Vagina (tissue), 2 donors: ENCODE measurements at regions not wholly inside any gene's neighbourhood (a gene's known extent, or its start where the extent isn't known, plus 50 kb on each side); places are given as distances from the start of the nearest gene placed in this dataset.
A peak's percentile ranks its signal among the peaks of the same experiment; 100 is the strongest.

Experiments used
- DNase-seq, 2 donors: peaks; one replicate each; pipeline ENCODE4 v3.0.0-alpha.2; 2017; ENCODE audit errors: extremely low spot score in 2 of 2
- H3K27ac ChIP-seq: fragments of 200-600 bp; sonication (generic); one replicate; pipeline ENCODE4 v1.5.1; 2019
- H3K27me3 ChIP-seq: fragments of 200-600 bp; sonication (generic); one replicate; pipeline ENCODE4 v1.5.1; 2019
- H3K36me3 ChIP-seq, 2 donors: fragments of 200-600 bp; sonication (generic); one replicate each; pipeline ENCODE4 v1.5.1; 2017 to 2019
- H3K4me1 ChIP-seq: fragments of 200-600 bp; sonication (generic); one replicate; pipeline ENCODE4 v1.5.1; 2019
- H3K4me3 ChIP-seq, 2 donors: fragments of 200-600 bp; sonication (generic); 1 replicate in 1 of 2; 2 replicates in 1 of 2; pipeline ENCODE4 v1.5.1; 2016 to 2019
- H3K9me3 ChIP-seq: fragments of 200-600 bp; sonication (generic); one replicate; pipeline ENCODE4 v1.5.1; 2019
- CTCF ChIP-seq, 3 experiments: fragments of 450-650 bp in 2 of 3; fragments of 200-600 bp in 1 of 3; sonication (generic) in 1 of 3; IDR thresholded peaks; one replicate each; pipeline ENCODE4 v1.5.1; 2017 to 2019; ENCODE audit warnings: antibody characterized with exemption in 3 of 3, mild to moderate bottlenecking in 2 of 3, moderate library complexity in 2 of 3
- POLR2A ChIP-seq, 2 donors: fragments of 450-650 bp; IDR thresholded peaks; one replicate each; pipeline ENCODE4 v1.6.1; 2017; ENCODE audit warnings: antibody characterized with exemption in 2 of 2, mild to moderate bottlenecking in 2 of 2, moderate library complexity in 2 of 2
- POLR2AphosphoS5 ChIP-seq, 2 donors: sonication (generic); formaldehyde crosslinking; IDR thresholded peaks; one replicate each; pipeline ENCODE4 v1.9.0; 2017; ENCODE audit warnings: antibody characterized with exemption in 2 of 2, mild to moderate bottlenecking in 2 of 2, low read depth in 1 of 2; ENCODE audit not compliant: insufficient read depth in 1 of 2
- intact Hi-C: fragments of 100-400 bp; cut with DNase I; formaldehyde crosslinking; loops from one replicate; pipeline ENCODE4 v1.15.1; 2023

DNA sequence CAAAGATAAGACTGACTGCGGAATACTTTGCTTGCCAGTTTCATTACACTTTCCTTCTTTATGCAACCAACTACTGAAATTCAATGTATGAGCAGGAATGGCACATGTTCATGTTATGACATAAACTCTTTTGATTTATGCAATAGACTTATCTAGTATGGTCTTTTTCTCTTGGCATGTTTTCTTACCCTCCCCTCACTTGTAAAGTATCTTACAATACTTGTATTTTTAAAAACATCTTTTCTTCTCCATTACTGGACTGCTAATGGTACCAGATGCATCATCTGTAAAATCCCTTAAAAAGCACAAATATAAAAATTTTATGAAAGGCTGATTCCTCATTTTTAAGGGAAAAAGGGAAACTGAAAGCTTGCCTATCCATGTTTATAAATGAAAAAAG is 373.8 kb downstream of the ZEB2 start:
- H3K27me3 ChIP-seq = no peaks in the 10 kb centered on the region
- H3K4me1 ChIP-seq = no peaks in the 10 kb centered on the region
- no peaks in the 10 kb centered on the region for H3K9me3 ChIP-seq
- DNase-seq = no peak
- peak overlapping the region; percentile 37 for H3K27ac ChIP-seq
- H3K4me3 ChIP-seq = no peak overlapping the region
- H3K36me3 ChIP-seq = no peaks in the 10 kb centered on the region
- TF ChIP-seq POLR2A (IDR thresholded peaks at IDR 0.05) = no peak
- no peak for TF ChIP-seq CTCF (IDR thresholded peaks at IDR 0.05)
- TF ChIP-seq POLR2AphosphoS5 (IDR thresholded peaks at IDR 0.05; ENCODE audit: insufficient read depth in 1 of 2, low read depth in 1 of 2) = no peak
- intact Hi-C loops = no loop called here

GRCh38 chr2:144143294-144144151 is 376.4 kb downstream of the ZEB2 start:
- H3K27me3 ChIP-seq = no peaks in the 10 kb centered on the region
- H3K27ac ChIP-seq = peak overlapping the region; percentile 34
- no peak for DNase-seq
- H3K9me3 ChIP-seq = no peaks in the 10 kb centered on the region
- intact Hi-C loops = no loop called here
- no peak overlapping the region for H3K4me3 ChIP-seq
- H3K4me1 ChIP-seq = no peaks in the 10 kb centered on the region
- TF ChIP-seq POLR2AphosphoS5 (IDR thresholded peaks at IDR 0.05; ENCODE audit: insufficient read depth in 1 of 2, low read depth in 1 of 2) = no peak
- TF ChIP-seq POLR2A (IDR thresholded peaks at IDR 0.05) = no peak
- no peak for TF ChIP-seq CTCF (IDR thresholded peaks at IDR 0.05)
- H3K36me3 ChIP-seq = no peaks in the 10 kb centered on the region

DNA sequence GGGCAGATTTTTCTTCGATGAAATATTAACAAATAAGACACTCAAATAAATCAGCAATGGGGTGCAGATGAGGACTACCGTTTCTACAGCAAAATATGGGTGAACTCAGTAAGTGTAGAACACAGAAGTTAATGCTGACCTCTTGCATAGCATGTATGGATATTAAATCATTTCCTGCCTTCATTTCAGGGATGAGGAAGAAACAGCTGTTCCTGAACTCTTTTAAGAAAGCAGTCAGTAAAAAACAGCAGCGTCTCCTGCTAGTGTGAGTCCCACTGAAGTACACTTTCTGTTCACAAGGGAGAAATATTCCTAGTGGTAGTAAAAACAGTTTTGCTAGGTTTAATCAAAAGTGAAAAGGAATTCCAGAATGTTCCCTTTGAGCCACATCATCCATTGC is 379.0 kb downstream of the ZEB2 start:
- intact Hi-C loops = no loop called here
- no peak overlapping the region for H3K4me3 ChIP-seq
- H3K27ac ChIP-seq = no peak overlapping the region
- no peaks in the 10 kb centered on the region for H3K36me3 ChIP-seq
- TF ChIP-seq POLR2AphosphoS5 (IDR thresholded peaks at IDR 0.05; ENCODE audit: insufficient read depth in 1 of 2, low read depth in 1 of 2) (no peak), CTCF (IDR thresholded peaks at IDR 0.05) (no peak), POLR2A (IDR thresholded peaks at IDR 0.05) (no peak)
- H3K4me1 ChIP-seq = no peaks in the 10 kb centered on the region
- H3K27me3 ChIP-seq = no peaks in the 10 kb centered on the region
- H3K9me3 ChIP-seq = no peaks in the 10 kb centered on the region
- no peak for DNase-seq

GRCh38 chr2:144137705-144138428 is 382.1 kb downstream of the ZEB2 start:
- H3K4me1 ChIP-seq = no peaks in the 10 kb centered on the region
- intact Hi-C loops = no loop called here
- H3K27me3 ChIP-seq = no peaks in the 10 kb centered on the region
- H3K27ac ChIP-seq = no peak overlapping the region
- no peak overlapping the region for H3K4me3 ChIP-seq
- H3K9me3 ChIP-seq = no peaks in the 10 kb centered on the region
- TF ChIP-seq POLR2A (IDR thresholded peaks at IDR 0.05) (no peak), POLR2AphosphoS5 (IDR thresholded peaks at IDR 0.05; ENCODE audit: insufficient read depth in 1 of 2, low read depth in 1 of 2) (no peak), CTCF (IDR thresholded peaks at IDR 0.05) (no peak)
- no peak for DNase-seq
- H3K36me3 ChIP-seq = no peaks in the 10 kb centered on the region

DNA sequence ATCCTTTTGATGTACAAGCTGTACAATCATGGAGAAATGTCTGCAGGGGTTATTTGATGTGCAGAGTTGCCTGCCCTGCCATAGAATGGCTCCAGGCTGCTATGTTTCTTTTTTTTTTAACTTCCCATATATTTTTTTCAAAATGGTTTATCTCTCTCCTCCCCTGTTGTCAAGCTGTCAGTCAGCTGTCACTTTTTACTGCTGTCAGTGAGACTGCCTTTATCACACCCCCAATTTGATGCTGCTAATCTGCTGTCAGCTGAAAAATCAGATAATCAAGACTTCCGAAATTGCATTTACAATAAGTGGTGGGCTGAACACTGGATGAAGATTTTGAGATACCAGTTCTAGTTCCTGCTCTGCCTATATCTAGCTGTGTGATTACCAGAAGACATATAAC is 382.6 kb downstream of the ZEB2 start:
- H3K36me3 ChIP-seq = no peaks in the 10 kb centered on the region
- intact Hi-C loops = no loop called here
- no peak for TF ChIP-seq CTCF (IDR thresholded peaks at IDR 0.05)
- no peak for TF ChIP-seq POLR2AphosphoS5 (IDR thresholded peaks at IDR 0.05; ENCODE audit: insufficient read depth in 1 of 2, low read depth in 1 of 2)
- no peak for TF ChIP-seq POLR2A (IDR thresholded peaks at IDR 0.05)
- no peak overlapping the region for H3K4me3 ChIP-seq
- no peak for DNase-seq
- H3K27ac ChIP-seq = no peak overlapping the region
- H3K4me1 ChIP-seq = no peaks in the 10 kb centered on the region
- H3K9me3 ChIP-seq = no peaks in the 10 kb centered on the region
- no peaks in the 10 kb centered on the region for H3K27me3 ChIP-seq
